ENCODE measurements at regions not wholly inside any gene's neighbourhood (a gene's known extent, or its start where the extent isn't known, plus 50 kb on each side); places are given as distances from the start of the nearest gene placed in this dataset.

DNA sequence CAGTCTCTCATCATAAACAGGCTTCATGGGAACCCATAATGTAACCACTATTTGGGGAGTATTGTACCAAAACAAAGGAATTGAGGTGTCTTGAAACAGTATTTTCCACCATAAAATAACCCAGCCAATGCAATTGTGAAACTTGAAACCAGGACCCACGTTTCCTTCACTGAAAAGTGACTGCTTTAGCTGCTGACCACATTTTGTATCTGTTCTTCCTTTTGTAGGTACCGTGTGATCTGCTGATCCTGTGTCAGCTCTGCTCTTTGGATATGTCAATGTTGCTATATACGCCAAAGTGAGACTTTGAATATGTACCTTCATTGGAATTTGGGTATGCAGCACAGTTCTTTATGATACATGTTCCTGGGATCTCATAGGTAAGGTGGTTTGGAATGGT, 95.1 kb upstream of the CNTN1 start:
- WGBS (ENCODE audit: low lambda C conversion rate, missing lambda C conversion rate): 74% methylated on average over 3 of the region's 3 CpGs
- DNase-seq (ENCODE audit: low spot score): no peak
- Histone ChIP-seq H3K27me3 (no peaks in the 10 kb centered on the region), H4K20me1 (ENCODE audit: insufficient read depth, poor library complexity, severe bottlenecking) (no peaks in the 10 kb centered on the region), H3K79me2 (no peaks in the 10 kb centered on the region), H3K9me2 (replicated peaks; ENCODE audit: insufficient read depth) (no peaks in the 10 kb centered on the region), H3K4me1 (ENCODE audit: insufficient read depth) (no peaks in the 10 kb centered on the region), H2AFZ (no peak overlapping the region), H3K27ac (no peak overlapping the region), H3K36me3 (replicated peaks; ENCODE audit: insufficient read depth, low read depth) (no peaks in the 10 kb centered on the region), H3K4me2 (no peak overlapping the region), H3K9me3 (ENCODE audit: low read depth) (no peaks in the 10 kb centered on the region), H3K4me3 (no peak overlapping the region)
- TF ChIP-seq EZH2 (IDR thresholded peaks at IDR 0.05; ENCODE audit: borderline replicate concordance) (no peak), EZH2phosphoT487 (IDR thresholded peaks at IDR 0.05; ENCODE audit: low read depth, severe bottlenecking, unreplicated experiment) (no peak), CTCF (IDR thresholded peaks at IDR 0.05; ENCODE audit: poor library complexity) (no peak)

GRCh38 chr12:40598073-40598472, 94.2 kb upstream of the CNTN1 start:
- no peaks in the 10 kb centered on the region for H4K20me1 ChIP-seq (ENCODE audit: insufficient read depth, poor library complexity, severe bottlenecking)
- H3K27me3 ChIP-seq: no peaks in the 10 kb centered on the region
- H3K4me1 ChIP-seq (ENCODE audit: insufficient read depth): no peaks in the 10 kb centered on the region
- no peak overlapping the region for H3K4me3 ChIP-seq
- no peak overlapping the region for H2AFZ ChIP-seq
- H3K79me2 ChIP-seq: no peaks in the 10 kb centered on the region
- TF ChIP-seq EZH2 (IDR thresholded peaks at IDR 0.05; ENCODE audit: borderline replicate concordance): no peak
- H3K9me3 ChIP-seq (ENCODE audit: low read depth): no peaks in the 10 kb centered on the region
- 78% methylated on average over 2 of the region's 2 CpGs for WGBS (ENCODE audit: low lambda C conversion rate, missing lambda C conversion rate)
- no peak for DNase-seq (ENCODE audit: low spot score)
- H3K9me2 ChIP-seq (replicated peaks; ENCODE audit: insufficient read depth): no peaks in the 10 kb centered on the region
- H3K4me2 ChIP-seq: no peak overlapping the region
- H3K27ac ChIP-seq: no peak overlapping the region
- no peaks in the 10 kb centered on the region for H3K36me3 ChIP-seq (replicated peaks; ENCODE audit: insufficient read depth, low read depth)

DNA sequence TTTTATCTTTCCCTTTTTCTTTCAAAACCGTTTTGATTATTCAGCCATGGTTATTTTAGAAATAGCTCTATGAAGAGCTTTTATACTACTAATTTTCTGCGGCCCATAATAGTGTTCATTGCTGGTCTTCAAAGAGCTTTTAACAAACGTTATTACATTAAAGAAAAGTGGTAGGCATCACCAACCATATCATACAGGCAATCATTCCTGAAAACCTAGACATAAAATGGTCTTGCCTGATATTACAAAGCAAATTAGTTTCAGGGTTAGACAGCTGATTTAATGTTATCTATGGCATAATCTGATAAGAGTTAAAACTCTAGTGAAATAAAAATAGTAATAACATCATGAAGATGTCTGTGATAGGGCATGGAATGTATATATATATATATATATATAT, 89.7 kb upstream of the CNTN1 start:
- no peak overlapping the region for H3K4me3 ChIP-seq
- no peak overlapping the region for H3K27ac ChIP-seq
- 72% methylated on average over 3 of the region's 3 CpGs for WGBS (ENCODE audit: low lambda C conversion rate, missing lambda C conversion rate)
- no peaks in the 10 kb centered on the region for H3K36me3 ChIP-seq (replicated peaks; ENCODE audit: insufficient read depth, low read depth)
- H3K79me2 ChIP-seq: no peaks in the 10 kb centered on the region
- no peak for DNase-seq (ENCODE audit: low spot score)
- H3K4me1 ChIP-seq (ENCODE audit: insufficient read depth): no peaks in the 10 kb centered on the region
- no peaks in the 10 kb centered on the region for H4K20me1 ChIP-seq (ENCODE audit: insufficient read depth, poor library complexity, severe bottlenecking)
- H3K4me2 ChIP-seq: no peak overlapping the region
- H3K27me3 ChIP-seq: no peaks in the 10 kb centered on the region
- no peak overlapping the region for H2AFZ ChIP-seq
- no peaks in the 10 kb centered on the region for H3K9me2 ChIP-seq (replicated peaks; ENCODE audit: insufficient read depth)
- no peak for TF ChIP-seq EZH2phosphoT487 (IDR thresholded peaks at IDR 0.05; ENCODE audit: low read depth, severe bottlenecking, unreplicated experiment)
- no peak for TF ChIP-seq CTCF (IDR thresholded peaks at IDR 0.05; ENCODE audit: poor library complexity)
- no peak for TF ChIP-seq EZH2 (IDR thresholded peaks at IDR 0.05; ENCODE audit: borderline replicate concordance)
- H3K9me3 ChIP-seq (ENCODE audit: low read depth): no peaks in the 10 kb centered on the region

- Histone ChIP-seq H4K20me1 (ENCODE audit: insufficient read depth, poor library complexity, severe bottlenecking) (no peaks in the 10 kb centered on the region), H3K4me1 (ENCODE audit: insufficient read depth) (no peaks in the 10 kb centered on the region), H3K9me3 (ENCODE audit: low read depth) (no peaks in the 10 kb centered on the region), H3K4me2 (no peak overlapping the region), H2AFZ (no peak overlapping the region), H3K4me3 (no peak overlapping the region), H3K9me2 (replicated peaks; ENCODE audit: insufficient read depth) (no peaks in the 10 kb centered on the region), H3K79me2 (no peaks in the 10 kb centered on the region), H3K27ac (no peak overlapping the region), H3K27me3 (no peaks in the 10 kb centered on the region), H3K36me3 (replicated peaks; ENCODE audit: insufficient read depth, low read depth) (no peaks in the 10 kb centered on the region)
- DNase-seq (ENCODE audit: low spot score): no peak
- TF ChIP-seq EZH2phosphoT487 (IDR thresholded peaks at IDR 0.05; ENCODE audit: low read depth, severe bottlenecking, unreplicated experiment): no peak
- no peak for TF ChIP-seq CTCF (IDR thresholded peaks at IDR 0.05; ENCODE audit: poor library complexity)
- TF ChIP-seq EZH2 (IDR thresholded peaks at IDR 0.05; ENCODE audit: borderline replicate concordance): no peak
Measured at GRCh38 chr12:40614923-40615322, 77.3 kb upstream of the CNTN1 start.
